Inflammatory macrophage (primary cell): ENCODE measurements at regions not wholly inside any gene's neighbourhood (a gene's known extent, or its start where the extent isn't known, plus 50 kb on each side); places are given as distances from the start of the nearest gene placed in this dataset.

ENCODE experiments used
- DNase-seq, 2 donors: peaks; one replicate each; pipeline ENCODE4 v3.0.0-alpha.2; 2020 to 2022

DNA sequence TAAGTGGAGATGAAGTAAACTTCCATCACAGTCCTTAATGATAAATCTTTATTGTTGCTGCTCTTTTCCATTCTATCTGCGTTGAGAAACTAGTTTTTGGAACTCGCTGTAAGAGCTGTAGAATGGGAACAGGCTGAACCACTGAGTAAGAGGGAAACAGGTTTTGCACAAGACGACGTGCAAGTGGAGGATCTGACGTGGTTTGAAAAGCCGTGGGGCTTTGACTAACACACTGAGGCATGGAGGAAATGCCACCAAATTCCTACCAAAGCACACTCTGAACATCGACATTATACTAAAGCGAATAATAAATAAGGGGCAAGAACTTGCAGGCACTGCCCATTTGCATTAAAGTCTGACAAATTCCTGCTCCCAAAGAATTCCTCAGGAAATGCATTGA lies 160.6 kb downstream of the KLF6 start:
- DNase-seq, result no peak

- no peak for DNase-seq
Measured at GRCh38 chr10:3623746-3624145, 161.3 kb downstream of the KLF6 start.

- DNase-seq, result no peak
Measured at GRCh38 chr10:3622845-3623621, 162.0 kb downstream of the KLF6 start.

- DNase-seq, result no peak
Measured at GRCh38 chr10:3622427-3622826, 162.6 kb downstream of the KLF6 start.

GRCh38 chr10:3620818-3621217 lies 164.2 kb downstream of the KLF6 start:
- no peak for DNase-seq

DNA sequence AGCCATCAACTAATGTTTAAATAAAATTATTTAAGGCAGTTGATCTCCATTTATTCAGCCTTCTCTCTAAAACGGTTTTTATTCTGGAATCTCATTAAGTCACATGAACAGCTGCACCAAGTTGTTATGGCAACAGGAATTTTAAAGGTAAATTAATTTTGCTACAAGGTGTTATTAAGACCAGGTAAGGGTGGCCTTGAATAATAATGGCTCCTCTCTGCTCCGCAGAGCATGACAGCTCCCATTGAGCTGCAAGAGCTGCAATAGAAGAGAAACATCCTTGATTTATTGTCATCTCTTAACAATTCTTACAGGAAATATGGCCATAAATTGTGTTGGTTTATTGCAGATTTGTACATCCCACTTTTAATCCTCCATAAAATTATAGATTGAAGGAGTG lies 165.8 kb downstream of the KLF6 start:
- DNase-seq, result no peak

- no peak for DNase-seq
Measured at GRCh38 chr10:3616880-3617279, 168.1 kb downstream of the KLF6 start.

GRCh38 chr10:3613318-3613717 lies 171.7 kb downstream of the KLF6 start:
- DNase-seq, result no peak

GRCh38 chr10:3612183-3613001 lies 172.6 kb downstream of the KLF6 start:
- DNase-seq, result no peak

- no peak for DNase-seq
Measured at GRCh38 chr10:3606309-3606708, 178.7 kb downstream of the KLF6 start.

DNA sequence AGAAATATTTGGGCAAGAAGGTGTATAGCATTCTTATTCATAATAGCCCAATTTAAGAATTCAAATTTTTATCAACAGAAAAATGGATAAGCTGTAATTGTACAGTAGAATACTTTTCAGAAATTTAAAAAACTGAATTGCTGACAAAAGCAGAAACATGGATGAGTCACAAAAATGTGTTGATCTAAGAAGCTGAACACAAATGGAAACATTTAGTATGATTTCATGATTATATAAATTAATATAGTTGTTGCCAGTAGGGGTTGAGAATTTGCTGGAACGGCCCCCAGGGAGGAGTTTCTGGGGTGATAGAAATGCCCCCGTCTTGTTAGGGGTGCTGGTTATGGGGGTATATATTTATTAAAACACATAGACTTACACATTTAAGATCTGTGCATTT lies 179.1 kb downstream of the KLF6 start:
- DNase-seq, result no peak

GRCh38 chr10:3595736-3596135 lies 189.3 kb downstream of the KLF6 start:
- peak; percentile 34 to 35 for DNase-seq

DNA sequence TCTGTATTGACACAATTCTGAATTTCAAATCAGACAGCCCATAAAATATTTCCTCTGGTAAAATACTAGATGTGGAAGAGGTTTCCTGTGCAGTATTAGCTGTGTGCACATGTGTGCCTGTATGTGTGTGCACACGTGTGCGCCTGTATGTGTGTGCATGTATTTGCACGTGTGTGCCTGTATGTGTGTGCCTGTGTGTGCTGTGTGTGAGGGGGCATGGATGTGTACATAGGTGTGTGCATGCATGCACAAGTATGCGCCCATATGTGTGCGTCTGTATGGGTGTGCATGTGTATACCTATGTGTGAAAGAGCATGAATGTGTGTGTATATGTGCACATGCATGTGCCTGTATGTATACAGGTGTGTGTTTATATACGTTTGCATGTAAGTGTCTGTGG lies 191.4 kb downstream of the KLF6 start:
- no peak for DNase-seq

- DNase-seq, result no peak
Measured at GRCh38 chr10:3592424-3592823, 192.6 kb downstream of the KLF6 start.

- no peak for DNase-seq
Measured at GRCh38 chr10:3588816-3589215, 196.2 kb downstream of the KLF6 start.

DNA sequence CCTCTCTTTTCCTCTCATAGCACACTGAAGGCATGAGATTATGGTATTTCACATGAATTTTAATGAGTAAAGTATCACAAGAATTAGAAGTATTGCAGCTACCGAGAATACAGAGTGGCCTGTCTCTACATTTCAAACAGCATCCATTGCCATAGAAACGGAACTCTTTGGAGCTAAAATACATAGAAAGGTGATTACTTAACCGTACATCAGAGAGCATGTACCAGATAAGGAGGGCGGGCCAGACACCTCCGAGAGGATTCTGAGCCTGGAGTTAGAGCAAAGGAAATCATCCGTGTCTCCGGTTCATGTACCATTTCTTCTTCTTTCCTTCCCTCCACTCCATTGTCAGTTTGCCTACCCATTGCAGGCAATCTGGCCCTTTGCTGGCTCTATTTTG lies 196.7 kb downstream of the KLF6 start:
- DNase-seq, result no peak

GRCh38 chr10:3584926-3585784 lies 199.9 kb downstream of the KLF6 start:
- DNase-seq, result no peak

DNA sequence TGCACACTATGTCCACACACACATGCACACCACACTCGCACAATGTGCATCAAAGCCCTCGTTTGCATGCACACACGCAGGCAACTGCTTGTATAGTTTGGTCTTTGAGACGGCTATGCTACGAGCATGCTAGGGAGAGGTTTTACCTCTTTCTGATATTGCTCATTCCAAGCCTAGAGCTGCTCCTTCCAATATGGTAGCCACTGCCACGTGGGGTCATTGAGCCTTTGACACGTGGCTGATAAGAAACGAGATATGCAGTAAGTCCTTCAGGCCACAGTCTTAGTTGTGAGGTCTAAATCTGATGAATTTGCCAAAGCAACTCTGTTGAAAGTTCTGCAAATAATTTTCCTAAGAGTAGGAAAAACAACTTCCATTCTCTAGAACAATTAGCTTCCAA lies 204.4 kb downstream of the KLF6 start:
- DNase-seq, result no peak

DNA sequence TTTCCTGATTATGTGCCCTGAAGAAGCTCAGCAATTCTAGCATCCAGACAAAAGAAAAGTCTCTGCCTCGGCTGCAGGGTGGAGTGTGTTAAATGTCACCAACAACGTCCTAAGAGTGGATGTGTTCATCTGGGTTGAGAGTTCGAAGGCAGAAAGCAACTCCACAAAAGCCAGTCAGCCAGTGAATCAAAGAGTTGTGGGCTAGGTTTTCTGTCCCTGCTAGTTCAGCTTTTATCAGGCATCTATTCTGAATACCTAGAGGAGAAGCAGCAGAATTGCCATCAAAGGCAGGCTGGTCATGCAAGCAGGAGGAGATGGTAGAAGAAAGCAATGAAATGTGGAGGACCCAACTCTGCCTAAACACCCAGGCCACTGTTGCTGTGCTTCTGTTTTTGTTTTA lies 205.2 kb downstream of the KLF6 start:
- no peak for DNase-seq

DNA sequence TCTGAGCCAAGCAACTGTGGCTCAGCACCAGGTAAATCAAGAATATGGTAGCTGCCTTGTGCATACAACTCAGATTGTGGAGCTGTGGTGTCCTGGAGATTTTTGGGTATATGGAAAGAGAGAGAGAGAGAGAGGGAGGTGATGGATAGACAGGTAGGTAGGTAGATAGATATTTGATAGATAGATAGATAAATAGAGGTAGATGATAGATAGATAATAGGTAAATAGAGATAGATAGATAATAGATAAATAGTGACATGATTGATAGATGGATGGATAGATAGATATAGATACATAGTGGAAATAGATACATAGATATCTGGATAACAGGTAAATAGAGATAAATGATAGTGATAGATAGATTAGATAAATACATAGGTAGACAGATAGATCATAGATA lies 206.3 kb downstream of the KLF6 start:
- DNase-seq, result no peak

GRCh38 chr10:3578159-3578558 lies 206.8 kb downstream of the KLF6 start:
- DNase-seq, result no peak

DNA sequence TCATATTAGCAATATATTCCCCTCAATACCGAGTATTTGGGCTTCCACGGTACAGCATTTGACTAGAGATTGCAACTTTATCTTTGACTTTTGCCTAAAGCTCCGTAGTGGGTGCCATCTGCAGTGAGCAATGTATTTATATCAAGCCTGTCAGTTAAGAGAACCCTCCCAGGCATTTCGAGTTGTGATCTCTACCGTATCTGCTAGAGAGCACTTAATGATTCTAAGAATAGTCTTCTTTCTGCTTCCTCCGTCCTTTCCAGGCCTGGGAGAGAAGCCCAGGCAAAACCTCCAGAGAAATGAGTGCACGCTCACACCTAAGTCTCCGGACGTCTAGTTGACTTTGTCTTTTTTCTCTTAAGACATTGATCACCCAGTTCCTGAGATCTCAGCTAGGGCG lies 210.6 kb downstream of the KLF6 start:
- no peak for DNase-seq

DNA sequence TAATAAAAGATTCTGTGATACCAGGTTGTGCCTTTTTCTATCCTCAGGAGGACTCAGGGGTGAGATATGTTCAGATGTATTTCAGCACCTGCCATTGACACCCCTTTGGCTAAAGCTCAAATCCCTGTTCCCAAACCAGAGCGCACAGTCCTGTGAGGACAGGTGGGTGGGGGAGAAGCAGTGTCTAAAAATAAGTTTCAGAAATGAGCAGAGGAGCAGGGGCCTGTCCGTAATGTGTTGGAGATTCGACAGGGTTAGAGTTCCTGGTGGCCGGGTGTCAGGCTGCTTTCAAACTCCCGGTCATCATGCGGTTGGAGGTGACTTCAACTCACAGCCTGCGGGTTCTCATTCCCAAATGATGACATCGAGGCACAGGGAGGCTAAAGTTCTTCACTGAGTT lies 211.5 kb downstream of the KLF6 start:
- no peak for DNase-seq
